PC-3 (cell line): ENCODE measurements at regions not wholly inside any gene's neighbourhood (a gene's known extent, or its start where the extent isn't known, plus 50 kb on each side); places are given as distances from the start of the nearest gene placed in this dataset.
"Not testable (repeated sequence)": the region's sequence is repeated elsewhere in the genome, so short reads cannot be mapped to it uniquely, and the experiment has no call there.

Source experiments
- ATAC-seq: fragments of 200-7000 bp; cut with Tn5 transposase; 2 replicates; pipeline ENCODE4 v1.9.1; 2020; ENCODE audit warnings: mild to moderate bottlenecking, moderate library complexity
- BruUV-seq: library from RNA; stranded (reverse); fragments of 400-500 nt; replicated peaks from 2 replicates; lab custom pipeline; 2021; lab: Mats Ljungman, UMichigan
- CTCF ChIA-PET: fragments of 300-600 bp; sonication (Branson Sonifier 250); formaldehyde crosslinking; loops from one replicate; lab custom pipeline; 2022; ENCODE audit warnings: antibody characterized with exemption; lab: Charles Lee
- POLR2A ChIA-PET: fragments of 300-600 bp; sonication (Branson Sonifier 250); formaldehyde crosslinking; loops from one replicate; lab custom pipeline; 2022; ENCODE audit warnings: antibody characterized with exemption; ENCODE audit not compliant: unreplicated experiment; lab: Charles Lee
- DNase-seq: peaks from one replicate; pipeline ENCODE4 v3.0.0-alpha.2; 2015
- H2AFZ ChIP-seq: fragments of 300-600 bp; sonication (generic); 2 replicates; pipeline ENCODE4 v1.6.0; 2016; ENCODE audit warnings: antibody characterized with exemption, low read length
- H3F3A ChIP-seq: fragments of 300-600 bp; sonication (generic); one replicate; pipeline ENCODE4 v1.6.0; 2017; ENCODE audit warnings: antibody characterized with exemption, low read length, control low read depth, mild to moderate bottlenecking; ENCODE audit not compliant: unreplicated experiment
- H3K27ac ChIP-seq: fragments of 300-600 bp; sonication (generic); 2 replicates; pipeline ENCODE4 v1.5.1; 2016; ENCODE audit warnings: mild to moderate bottlenecking, low read length
- H3K27me3 ChIP-seq: fragments of 300-600 bp; sonication (generic); 2 replicates; pipeline ENCODE4 v1.6.1; 2016; ENCODE audit warnings: low read length, mixed read lengths
- H3K36me3 ChIP-seq: fragments of 300-600 bp; sonication (generic); 2 replicates; pipeline ENCODE4 v1.6.1; 2016; ENCODE audit warnings: low read depth, mixed run types, low read length, mixed read lengths
- H3K4me1 ChIP-seq: fragments of 300-600 bp; sonication (generic); 2 replicates; pipeline ENCODE4 v1.5.1; 2016; ENCODE audit warnings: low read length; ENCODE audit not compliant: insufficient read depth
- H3K4me2 ChIP-seq: fragments of 300-600 bp; sonication (generic); 2 replicates; pipeline ENCODE4 v1.6.0; 2016; ENCODE audit warnings: low read length
- H3K4me3 ChIP-seq: fragments of 300-600 bp; sonication (generic); 2 replicates; pipeline ENCODE4 v1.5.1; 2016; ENCODE audit warnings: mild to moderate bottlenecking, low read length, mixed read lengths
- H3K79me2 ChIP-seq: fragments of 300-600 bp; sonication (generic); 2 replicates; pipeline ENCODE4 v1.6.1; 2017; ENCODE audit warnings: low read length, mixed read lengths
- H3K9ac ChIP-seq: fragments of 300-600 bp; sonication (generic); 2 replicates; pipeline ENCODE4 v1.6.0; 2016; ENCODE audit warnings: mild to moderate bottlenecking, low read length
- H3K9me2 ChIP-seq: fragments of 300-600 bp; sonication (generic); replicated peaks from 2 replicates; pipeline ENCODE4 v1.6.1; 2016; ENCODE audit warnings: mixed run types, low read length, mixed read lengths
- H3K9me3 ChIP-seq: fragments of 300-600 bp; sonication (generic); 2 replicates; pipeline ENCODE4 v1.6.1; 2016; ENCODE audit warnings: low read length, mixed read lengths
- H4K20me1 ChIP-seq: fragments of 300-600 bp; sonication (generic); 2 replicates; pipeline ENCODE4 v1.6.1; 2016; ENCODE audit warnings: low read length, mixed read lengths
- CTCF ChIP-seq: fragments of 300-600 bp; sonication (generic); conservative IDR thresholded peaks from 2 replicates; pipeline ENCODE4 v1.5.1; 2017; ENCODE audit warnings: antibody characterized with exemption, low read depth, mild to moderate bottlenecking, low read length
- EZH2 ChIP-seq: fragments of 300-600 bp; sonication (generic); IDR thresholded peaks from one replicate; pipeline ENCODE4 v1.6.1; 2017; ENCODE audit warnings: antibody characterized with exemption, mild to moderate bottlenecking, low read length; ENCODE audit not compliant: unreplicated experiment
- EZH2phosphoT487 ChIP-seq: fragments of 300-600 bp; sonication (generic); IDR thresholded peaks from 2 replicates; pipeline ENCODE4 v1.6.1; 2018; ENCODE audit warnings: mild to moderate bottlenecking, antibody characterized with exemption, low read length, borderline replicate concordance
- intact Hi-C: fragments of 100-400 bp; cut with micrococcal nuclease; formaldehyde crosslinking; loops from 2 replicates; pipeline ENCODE4 v1.9.0; 2023

GRCh38 chr6:166798652-166799051 lies 157.7 kb downstream of the RNASET2 start:
- H3K79me2 ChIP-seq, result no peaks in the 10 kb centered on the region
- TF ChIP-seq EZH2phosphoT487 (no peak), CTCF (no peak), EZH2 (no peak)
- no peaks in the 10 kb centered on the region for H3K9me2 ChIP-seq
- H3K9me3 ChIP-seq, result no peaks in the 10 kb centered on the region
- H3K27ac ChIP-seq, result no peak overlapping the region
- no peak for DNase-seq
- intact Hi-C loops, result no loop called here
- H3K4me2 ChIP-seq, result no peak overlapping the region
- ChIA-PET CTCF (no interaction called here), POLR2A (no interaction called here)
- H3K4me3 ChIP-seq, result no peak overlapping the region
- no peaks in the 10 kb centered on the region for H3K27me3 ChIP-seq
- H3F3A ChIP-seq, result no peaks in the 10 kb centered on the region
- no peaks in the 10 kb centered on the region for H3K36me3 ChIP-seq
- H3K4me1 ChIP-seq, result no peaks in the 10 kb centered on the region
- no peaks in the 10 kb centered on the region for H4K20me1 ChIP-seq
- no peak overlapping the region for H3K9ac ChIP-seq
- no peak for ATAC-seq
- H2AFZ ChIP-seq, result no peak overlapping the region
- no TSS peak for BruUV-seq

- POLR2A ChIA-PET, result no interaction called here
- ATAC-seq (no peak), DNase-seq (no peak)
- no TSS peak for BruUV-seq
- no peak for TF ChIP-seq CTCF
- TF ChIP-seq EZH2phosphoT487, result no peak
- no peak for TF ChIP-seq EZH2
- H3K79me2 ChIP-seq, result no peaks in the 10 kb centered on the region
- no peaks in the 10 kb centered on the region for H3K9me3 ChIP-seq
- CTCF ChIA-PET, result no interaction called here
- intact Hi-C loops, result no loop called here
- H3K4me3 ChIP-seq, result no peak overlapping the region
- no peaks in the 10 kb centered on the region for H3K36me3 ChIP-seq
- no peak overlapping the region for H3K4me2 ChIP-seq
- no peaks in the 10 kb centered on the region for H4K20me1 ChIP-seq
- no peaks in the 10 kb centered on the region for H3K4me1 ChIP-seq
- H3K9ac ChIP-seq, result no peak overlapping the region
- no peaks in the 10 kb centered on the region for H3K27me3 ChIP-seq
- no peaks in the 10 kb centered on the region for H3K9me2 ChIP-seq
- no peak overlapping the region for H3K27ac ChIP-seq
- H2AFZ ChIP-seq, result no peak overlapping the region
- no peaks in the 10 kb centered on the region for H3F3A ChIP-seq
Measured at GRCh38 chr6:166796610-166797009, 159.7 kb downstream of the RNASET2 start.

GRCh38 chr6:166795879-166796278 lies 160.5 kb downstream of the RNASET2 start:
- Histone ChIP-seq H3K27me3 (no peaks in the 10 kb centered on the region), H3K9me3 (no peaks in the 10 kb centered on the region), H4K20me1 (no peaks in the 10 kb centered on the region), H3K4me3 (no peak overlapping the region), H3K36me3 (no peaks in the 10 kb centered on the region), H3K4me2 (no peak overlapping the region), H3K9ac (no peak overlapping the region), H3K4me1 (no peaks in the 10 kb centered on the region), H3K9me2 (no peaks in the 10 kb centered on the region), H3K79me2 (no peaks in the 10 kb centered on the region), H3K27ac (no peak overlapping the region), H2AFZ (no peak overlapping the region), H3F3A (no peaks in the 10 kb centered on the region)
- ChIA-PET CTCF (no interaction called here), POLR2A (no interaction called here)
- no peak for DNase-seq
- intact Hi-C loops, result no loop called here
- no TSS peak for BruUV-seq
- no peak for ATAC-seq
- no peak for TF ChIP-seq EZH2phosphoT487

GRCh38 chr6:166790808-166791207 lies 163.8 kb upstream of the RPS6KA2 start:
- not testable (repeated sequence) for BruUV-seq

GRCh38 chr6:166788846-166789529 lies 161.9 kb upstream of the RPS6KA2 start:
- H3K9me3 ChIP-seq, DNase-seq, H2AFZ ChIP-seq, H3K4me1 ChIP-seq, H3K27ac ChIP-seq, H3K27me3 ChIP-seq, H3K4me3 ChIP-seq, H3K36me3 ChIP-seq, H3K9me2 ChIP-seq, H3K79me2 ChIP-seq, H4K20me1 ChIP-seq, CTCF ChIA-PET, H3K4me2 ChIP-seq, H3K9ac ChIP-seq, POLR2A ChIA-PET, BruUV-seq, H3F3A ChIP-seq, ATAC-seq: not testable (repeated sequence)
- intact Hi-C loops, result loop anchor here (5.0 kb wide), 1 partner anchor 353 kb away; no protein-coding TSS in a partner anchor

More at GRCh38 chr6:166790808-166791207, 163.8 kb upstream of the RPS6KA2 start:
- H3K36me3 ChIP-seq, H3K9ac ChIP-seq, intact Hi-C loops, H3K4me2 ChIP-seq, POLR2A ChIA-PET, ATAC-seq, H3K27ac ChIP-seq, H2AFZ ChIP-seq, H3K9me3 ChIP-seq, H3K4me3 ChIP-seq, CTCF ChIA-PET, H3K27me3 ChIP-seq, DNase-seq, H3K79me2 ChIP-seq, H3F3A ChIP-seq, H3K9me2 ChIP-seq, H4K20me1 ChIP-seq, H3K4me1 ChIP-seq: not testable (repeated sequence)
